Esophagus squamous epithelium (tissue), 5 donors: ENCODE measurements at regions not wholly inside any gene's neighbourhood (a gene's known extent, or its start where the extent isn't known, plus 50 kb on each side); places are given as distances from the start of the nearest gene placed in this dataset.

Source experiments
- DNase-seq: peaks from one replicate; lab custom pipeline; 2025; lab: John Stamatoyannopoulos, UW
- H3K27ac ChIP-seq, 4 donors: fragments of 200-600 bp; sonication (generic); one replicate each; pipeline ENCODE4 v1.5.1; 2016 to 2019; ENCODE audit warnings: mild to moderate bottlenecking in 1 of 4
- H3K27me3 ChIP-seq, 4 donors: fragments of 200-600 bp; sonication (generic); 1 replicate in 3 of 4; 2 replicates in 1 of 4; pipeline versions ENCODE4 v1.5.1 to v1.6.0; 2017 to 2021; ENCODE audit warnings: antibody characterized with exemption in 1 of 4
- H3K36me3 ChIP-seq, 3 donors: fragments of 200-600 bp; sonication (generic); one replicate each; pipeline ENCODE4 v1.5.1; 2016 to 2019
- H3K4me1 ChIP-seq, 3 donors: fragments of 200-600 bp; sonication (generic); one replicate each; pipeline ENCODE4 v1.5.1; 2017 to 2019
- H3K4me3 ChIP-seq, 4 donors: fragments of 200-600 bp; sonication (generic); 1 replicate in 3 of 4; 2 replicates in 1 of 4; pipeline ENCODE4 v1.5.1; 2016 to 2019; ENCODE audit warnings: mild to moderate bottlenecking in 2 of 4, moderate library complexity in 1 of 4
- H3K9me3 ChIP-seq, 3 donors: fragments of 200-600 bp; sonication (generic); one replicate each; pipeline ENCODE4 v1.5.1; 2016 to 2019
- CTCF ChIP-seq, 6 experiments: fragments of 450-650 bp in 4 of 6; fragments of 200-600 bp in 2 of 6; sonication (generic) in 2 of 6; IDR thresholded peaks; one replicate each; pipeline ENCODE4 v1.5.1; 2016 to 2019; ENCODE audit warnings: antibody characterized with exemption in 6 of 6, mild to moderate bottlenecking in 4 of 6, moderate library complexity in 4 of 6
- POLR2A ChIP-seq, 4 donors: fragments of 450-650 bp; IDR thresholded peaks; one replicate each; pipeline ENCODE4 v1.6.1; 2017; ENCODE audit warnings: antibody characterized with exemption in 4 of 4, mild to moderate bottlenecking in 4 of 4, moderate library complexity in 3 of 4
- WGBS, 2 donors: methylation state at CpG; one replicate each; pipeline ENCODE4 v1.1.5; 2018; 5-methylcytosine and 5-hydroxymethylcytosine counted together
- intact Hi-C: fragments of 100-400 bp; cut with DNase I; formaldehyde crosslinking; loops from one replicate; pipeline ENCODE4 v1.15.0; 2022
- donor health status: DM: yes; HTN: yes; CAD: no.

GRCh38 chr15:59918994-59919951, 84.8 kb upstream of the FOXB1 start:
- TF ChIP-seq POLR2A (IDR thresholded peaks at IDR 0.05): no peak
- no peak for TF ChIP-seq CTCF (IDR thresholded peaks at IDR 0.05)
- intact Hi-C loops: no loop called here
- no peak overlapping the region for H3K4me3 ChIP-seq
- H3K27ac ChIP-seq: no peak overlapping the region
- DNase-seq: no peak
- no peaks in the 10 kb centered on the region for H3K9me3 ChIP-seq
- H3K36me3 ChIP-seq: no peaks in the 10 kb centered on the region
- WGBS, 2 donors: 57 to 64% methylated on average over 11 of the region's 11 CpGs
- H3K27me3 ChIP-seq: peaks cover 0 to 68% (median 0%) of the 10 kb centered on the region in 4 donors
- peaks cover 0 to 5% (median 2%) of the 10 kb centered on the region in 3 donors for H3K4me1 ChIP-seq

GRCh38 chr15:59917504-59918157, 86.5 kb upstream of the FOXB1 start:
- no peaks in the 10 kb centered on the region for H3K36me3 ChIP-seq
- intact Hi-C loops: no loop called here
- peak in 5 of 6 experiments; percentile 38 to 67 (median 50) for TF ChIP-seq CTCF (IDR thresholded peaks at IDR 0.05)
- no peak for TF ChIP-seq POLR2A (IDR thresholded peaks at IDR 0.05)
- no peak overlapping the region for H3K4me3 ChIP-seq
- DNase-seq: no peak
- H3K27me3 ChIP-seq: peaks cover 0 to 70% (median 0%) of the 10 kb centered on the region in 4 donors
- no peak overlapping the region for H3K27ac ChIP-seq
- H3K4me1 ChIP-seq: peaks cover 0 to 5% (median 2%) of the 10 kb centered on the region in 3 donors
- H3K9me3 ChIP-seq: no peaks in the 10 kb centered on the region
- 36 to 44% methylated on average over 10 of the region's 10 CpGs for WGBS, 2 donors

DNA sequence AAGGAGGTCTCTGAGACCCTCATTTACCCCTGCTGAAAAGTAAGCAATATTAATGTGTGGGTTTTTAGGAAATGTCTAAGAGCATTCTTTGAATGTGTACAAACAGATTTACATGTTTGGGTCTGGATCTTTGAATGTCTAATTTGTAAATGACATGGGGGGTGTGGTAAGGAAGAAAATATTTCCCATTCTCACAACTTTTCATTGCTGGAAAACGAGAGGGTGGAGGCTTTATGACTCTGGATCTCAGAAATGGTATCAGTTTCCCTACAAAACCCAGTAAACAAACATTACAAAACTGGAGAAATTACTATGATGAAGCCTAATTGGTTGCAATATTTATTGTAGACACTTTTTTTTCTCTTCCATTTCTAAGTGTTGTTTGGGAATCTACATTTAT, 98.1 kb upstream of the FOXB1 start:
- H3K27me3 ChIP-seq: peaks cover 0 to 81% (median 0%) of the 10 kb centered on the region in 4 donors

DNA sequence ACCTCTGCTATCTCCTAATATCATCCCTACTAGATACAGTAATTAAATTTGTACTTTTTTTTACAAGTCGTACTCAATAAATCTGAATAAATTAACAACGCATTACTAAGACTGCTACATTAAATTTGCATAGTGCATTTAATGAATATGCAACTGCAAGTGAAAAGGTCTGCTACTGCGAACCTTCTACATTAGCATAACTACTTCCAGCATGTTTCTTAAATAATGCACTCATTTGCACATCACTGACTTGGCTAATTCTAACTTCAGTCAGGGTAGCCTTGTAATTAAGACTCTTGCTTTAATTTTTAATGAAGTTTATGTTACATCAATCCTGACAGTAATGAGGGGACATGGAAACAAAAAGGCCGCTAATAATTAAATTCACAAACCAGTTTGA, 98.9 kb upstream of the FOXB1 start:
- TF ChIP-seq CTCF (IDR thresholded peaks at IDR 0.05) (no peak), POLR2A (IDR thresholded peaks at IDR 0.05) (no peak)
- no peaks in the 10 kb centered on the region for H3K36me3 ChIP-seq
- WGBS, 2 donors: 51 to 57% methylated on average over 4 of the region's 4 CpGs
- no peak overlapping the region for H3K27ac ChIP-seq
- no peak overlapping the region for H3K4me3 ChIP-seq
- intact Hi-C loops: no loop called here
- DNase-seq: no peak
- peaks cover 0 to 90% (median 0%) of the 10 kb centered on the region in 4 donors for H3K27me3 ChIP-seq
- no peaks in the 10 kb centered on the region for H3K4me1 ChIP-seq
- H3K9me3 ChIP-seq: no peaks in the 10 kb centered on the region

More for the DNA sequence above, 98.1 kb upstream of the FOXB1 start:
- no peaks in the 10 kb centered on the region for H3K9me3 ChIP-seq
- TF ChIP-seq CTCF (IDR thresholded peaks at IDR 0.05): no peak
- TF ChIP-seq POLR2A (IDR thresholded peaks at IDR 0.05): no peak
- no peaks in the 10 kb centered on the region for H3K36me3 ChIP-seq
- H3K27ac ChIP-seq: no peak overlapping the region
- DNase-seq: no peak
- 43 to 48% methylated on average over 1 of the region's 1 CpG for WGBS, 2 donors
- intact Hi-C loops: no loop called here
- no peaks in the 10 kb centered on the region for H3K4me1 ChIP-seq
- H3K4me3 ChIP-seq: no peak overlapping the region
